MCF 10A (cell line): ENCODE measurements at regions not wholly inside any gene's neighbourhood (a gene's known extent, or its start where the extent isn't known, plus 50 kb on each side); places are given as distances from the start of the nearest gene placed in this dataset.

Experiments
- BruUV-seq: library from RNA; stranded (reverse); fragments of 400-500 nt; replicated peaks from 2 replicates; lab custom pipeline; 2021; lab: Mats Ljungman, UMichigan
- CTCF ChIA-PET: fragments of 300-600 bp; sonication (Branson Sonifier 250); formaldehyde crosslinking; extraction: SDS; loops from one replicate; lab custom pipeline; 2021; ENCODE audit warnings: antibody characterized with exemption, inconsistent platforms; lab: Yijun Ruan, JAX
- POLR2A ChIA-PET: fragments of 300-600, 350-650 bp; sonication (Branson Sonifier 250); formaldehyde crosslinking; extraction: SDS; loops from one replicate; lab custom pipeline; 2020; ENCODE audit warnings: antibody characterized with exemption, inconsistent platforms; lab: Yijun Ruan, JAX
- DNase-seq: peaks from one replicate; pipeline ENCODE4 v3.0.0-alpha.2; 2018; ENCODE audit not compliant: unreplicated experiment
- H3K27ac Mint-ChIP-seq: one replicate; pipeline ENCODE4 v1.8.0; 2022; ENCODE audit warnings: mild to moderate bottlenecking, low read depth, mixed read lengths; ENCODE audit not compliant: unreplicated experiment
- H3K27me3 Mint-ChIP-seq: one replicate; pipeline ENCODE4 v1.8.0; 2022; ENCODE audit warnings: mixed read lengths; ENCODE audit not compliant: insufficient read depth, unreplicated experiment
- H3K36me3 Mint-ChIP-seq: one replicate; pipeline ENCODE4 v1.8.0; 2022; ENCODE audit warnings: mild to moderate bottlenecking, moderate library complexity, mixed read lengths; ENCODE audit not compliant: insufficient read depth, unreplicated experiment
- H3K4me1 Mint-ChIP-seq: one replicate; pipeline ENCODE4 v1.8.0; 2022; ENCODE audit warnings: mixed read lengths; ENCODE audit not compliant: insufficient read depth, unreplicated experiment
- H3K4me3 Mint-ChIP-seq: one replicate; pipeline ENCODE4 v1.8.0; 2022; ENCODE audit warnings: mild to moderate bottlenecking, moderate library complexity, mixed read lengths; ENCODE audit not compliant: unreplicated experiment
- H3K9me3 Mint-ChIP-seq: one replicate; pipeline ENCODE4 v1.8.0; 2022; ENCODE audit warnings: mixed read lengths; ENCODE audit not compliant: unreplicated experiment
- intact Hi-C: fragments of 100-400 bp; cut with micrococcal nuclease; formaldehyde crosslinking; loops from 2 replicates; pipeline ENCODE4 v1.14.1; 2022
- TF ChIP-seq, protein P1 (sequence below): fragments of 200-600 bp; IDR thresholded peaks from one replicate; pipeline ENCODE4 v1.8.0; 2022; ENCODE audit warnings: antibody characterized with exemption, mild to moderate bottlenecking; ENCODE audit not compliant: unreplicated experiment

- H3K27ac Mint-ChIP-seq, result no peak overlapping the region
- intact Hi-C loops, result loop anchor here (1.0 kb wide), 1 partner anchor 63 kb away; no protein-coding TSS in a partner anchor
- H3K4me3 Mint-ChIP-seq, result no peak overlapping the region
- POLR2A ChIA-PET, result no interaction called here
- peaks cover 25% of the 10 kb centered on the region for H3K27me3 Mint-ChIP-seq
- DNase-seq, result peak; percentile 45
- no peaks in the 10 kb centered on the region for H3K36me3 Mint-ChIP-seq
- TF ChIP-seq, protein P1, sequence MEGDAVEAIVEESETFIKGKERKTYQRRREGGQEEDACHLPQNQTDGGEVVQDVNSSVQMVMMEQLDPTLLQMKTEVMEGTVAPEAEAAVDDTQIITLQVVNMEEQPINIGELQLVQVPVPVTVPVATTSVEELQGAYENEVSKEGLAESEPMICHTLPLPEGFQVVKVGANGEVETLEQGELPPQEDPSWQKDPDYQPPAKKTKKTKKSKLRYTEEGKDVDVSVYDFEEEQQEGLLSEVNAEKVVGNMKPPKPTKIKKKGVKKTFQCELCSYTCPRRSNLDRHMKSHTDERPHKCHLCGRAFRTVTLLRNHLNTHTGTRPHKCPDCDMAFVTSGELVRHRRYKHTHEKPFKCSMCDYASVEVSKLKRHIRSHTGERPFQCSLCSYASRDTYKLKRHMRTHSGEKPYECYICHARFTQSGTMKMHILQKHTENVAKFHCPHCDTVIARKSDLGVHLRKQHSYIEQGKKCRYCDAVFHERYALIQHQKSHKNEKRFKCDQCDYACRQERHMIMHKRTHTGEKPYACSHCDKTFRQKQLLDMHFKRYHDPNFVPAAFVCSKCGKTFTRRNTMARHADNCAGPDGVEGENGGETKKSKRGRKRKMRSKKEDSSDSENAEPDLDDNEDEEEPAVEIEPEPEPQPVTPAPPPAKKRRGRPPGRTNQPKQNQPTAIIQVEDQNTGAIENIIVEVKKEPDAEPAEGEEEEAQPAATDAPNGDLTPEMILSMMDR, result no peak
- no peaks in the 10 kb centered on the region for H3K9me3 Mint-ChIP-seq
- CTCF ChIA-PET, result interaction anchor here (0.6 to 0.9 kb wide), 4 partner anchors 13 to 127 kb away, joined by 3 to 4 read pairs (median 3); no protein-coding TSS in a partner anchor
- BruUV-seq, result no TSS peak
- H3K4me1 Mint-ChIP-seq, result no peaks in the 10 kb centered on the region
Measured at GRCh38 chrX:119181491-119181890, 53.9 kb upstream of the KIAA1210 start.

- Mint-ChIP-seq H3K4me3 (no peak overlapping the region), H3K27ac (no peak overlapping the region), H3K4me1 (no peaks in the 10 kb centered on the region), H3K36me3 (no peaks in the 10 kb centered on the region), H3K27me3 (peaks cover 21% of the 10 kb centered on the region), H3K9me3 (no peaks in the 10 kb centered on the region)
- POLR2A ChIA-PET, result no interaction called here
- BruUV-seq, result no TSS peak
- TF ChIP-seq, protein P1, result no peak
- intact Hi-C loops, result no loop called here
- DNase-seq, result no peak
- CTCF ChIA-PET, result interaction anchor here (0.6 kb wide), 1 partner anchor 39 kb away, joined by 3 read pairs; no protein-coding TSS in a partner anchor
Measured at GRCh38 chrX:119186194-119186593, 49.9 kb upstream of the PGRMC1 start.
